ENCODE measurements at regions not wholly inside any gene's neighbourhood (a gene's known extent, or its start where the extent isn't known, plus 50 kb on each side); places are given as distances from the start of the nearest gene placed in this dataset.

DNA sequence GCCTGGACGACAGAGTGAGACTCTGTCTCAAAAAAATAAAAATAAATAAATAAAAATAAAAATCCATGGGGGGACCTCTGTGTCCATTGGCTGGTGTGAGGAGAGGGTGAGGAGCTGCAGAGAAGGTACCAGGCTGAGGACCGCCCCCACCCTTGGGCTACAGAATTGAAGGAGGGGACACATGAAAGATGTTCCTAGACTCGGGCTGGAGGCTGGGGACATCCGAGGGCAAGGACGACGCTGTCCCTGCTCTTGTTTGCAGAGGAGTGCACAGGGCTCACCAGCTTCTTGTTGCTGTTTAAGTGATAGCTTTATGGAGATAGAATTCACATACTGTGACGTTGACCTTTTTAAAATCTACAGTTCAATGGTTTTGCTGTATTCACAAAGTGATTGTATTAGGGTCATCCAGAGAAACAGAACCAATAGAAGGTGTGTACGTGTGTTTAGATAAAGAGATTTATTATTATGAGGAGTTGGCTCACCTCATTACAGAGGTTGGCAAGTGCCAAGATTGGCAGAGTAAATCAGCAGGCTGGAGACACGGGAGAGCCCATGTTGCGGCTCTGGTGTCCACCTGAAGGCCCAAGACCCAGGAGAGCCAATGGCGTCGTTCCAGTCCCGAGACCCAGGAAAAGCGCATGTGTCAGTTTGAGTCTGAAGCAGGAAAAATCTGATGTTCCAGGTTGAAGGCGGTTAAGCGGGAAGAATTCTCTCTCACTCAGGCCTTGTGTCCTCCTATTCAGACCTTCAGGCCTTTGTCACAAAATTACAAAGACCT lies 320.7 kb downstream of the SEC14L1 start:
- intact Hi-C loops (cut with micrococcal nuclease) (no loop called here), in situ Hi-C loops (cut with MboI) (no loop called here)
- CTCF ChIA-PET (ENCODE audit: low intra/inter-chr PET ratio) = no interaction called here
- Histone ChIP-seq H3K27ac (ENCODE audit: extremely low read depth, low read depth, low read length) (no peak overlapping the region), H2AFZ (ENCODE audit: low read depth, low read length) (no peak overlapping the region), H3K79me2 (ENCODE audit: control insufficient read depth, insufficient read depth, low read length) (peaks cover 72% of the 10 kb centered on the region), H3K36me3 (ENCODE audit: control insufficient read depth, insufficient read depth, low read length) (peaks cover 15% of the 10 kb centered on the region; the same call in 1 of the 3 replicates), H4K20me1 (replicated peaks; ENCODE audit: control insufficient read depth, insufficient read depth, low read length) (peaks cover 11% of the 10 kb centered on the region; the same call in 1 of the 2 replicates), H3K4me3 (no peak overlapping the region), H3K27me3 (ENCODE audit: control insufficient read depth in 2 of 2, insufficient read depth in 2 of 2, low read length in 2 of 2) (no peaks in the 10 kb centered on the region), H3K9me1 (ENCODE audit: control insufficient read depth, insufficient read depth, low read length) (no peaks in the 10 kb centered on the region), H3K9me3 (replicated peaks; ENCODE audit: control insufficient read depth, insufficient read depth, low read depth, low read length) (no peaks in the 10 kb centered on the region), H3K9ac (ENCODE audit: insufficient read depth in 1 of 2, low read depth in 2 of 2, low read length in 2 of 2) (peak overlapping the region in 1 of 2 experiments; percentile 69; a peak in 1 of 4 replicates), H3K4me1 (replicated peaks in 1 of 2; ENCODE audit: control insufficient read depth in 2 of 2, insufficient read depth in 2 of 2, low read length in 2 of 2) (peaks cover 25 to 58% of the 10 kb centered on the region in 2 experiments), H3K4me2 (ENCODE audit: insufficient read depth, low read length) (no peak overlapping the region)
- TF ChIP-seq, protein P1, sequence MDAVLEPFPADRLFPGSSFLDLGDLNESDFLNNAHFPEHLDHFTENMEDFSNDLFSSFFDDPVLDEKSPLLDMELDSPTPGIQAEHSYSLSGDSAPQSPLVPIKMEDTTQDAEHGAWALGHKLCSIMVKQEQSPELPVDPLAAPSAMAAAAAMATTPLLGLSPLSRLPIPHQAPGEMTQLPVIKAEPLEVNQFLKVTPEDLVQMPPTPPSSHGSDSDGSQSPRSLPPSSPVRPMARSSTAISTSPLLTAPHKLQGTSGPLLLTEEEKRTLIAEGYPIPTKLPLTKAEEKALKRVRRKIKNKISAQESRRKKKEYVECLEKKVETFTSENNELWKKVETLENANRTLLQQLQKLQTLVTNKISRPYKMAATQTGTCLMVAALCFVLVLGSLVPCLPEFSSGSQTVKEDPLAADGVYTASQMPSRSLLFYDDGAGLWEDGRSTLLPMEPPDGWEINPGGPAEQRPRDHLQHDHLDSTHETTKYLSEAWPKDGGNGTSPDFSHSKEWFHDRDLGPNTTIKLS (IDR thresholded peaks at IDR 0.05; ENCODE audit: borderline replicate concordance, low read depth) = no peak
- no peak for TF ChIP-seq POLR2B (IDR thresholded peaks at IDR 0.05; ENCODE audit: low read depth, partially characterized antibody)
- no peak for TF ChIP-seq ZNF408 (CRISPR knock-in tag; IDR thresholded peaks at IDR 0.05; ENCODE audit: low read depth)
- TF ChIP-seq, protein P2, sequence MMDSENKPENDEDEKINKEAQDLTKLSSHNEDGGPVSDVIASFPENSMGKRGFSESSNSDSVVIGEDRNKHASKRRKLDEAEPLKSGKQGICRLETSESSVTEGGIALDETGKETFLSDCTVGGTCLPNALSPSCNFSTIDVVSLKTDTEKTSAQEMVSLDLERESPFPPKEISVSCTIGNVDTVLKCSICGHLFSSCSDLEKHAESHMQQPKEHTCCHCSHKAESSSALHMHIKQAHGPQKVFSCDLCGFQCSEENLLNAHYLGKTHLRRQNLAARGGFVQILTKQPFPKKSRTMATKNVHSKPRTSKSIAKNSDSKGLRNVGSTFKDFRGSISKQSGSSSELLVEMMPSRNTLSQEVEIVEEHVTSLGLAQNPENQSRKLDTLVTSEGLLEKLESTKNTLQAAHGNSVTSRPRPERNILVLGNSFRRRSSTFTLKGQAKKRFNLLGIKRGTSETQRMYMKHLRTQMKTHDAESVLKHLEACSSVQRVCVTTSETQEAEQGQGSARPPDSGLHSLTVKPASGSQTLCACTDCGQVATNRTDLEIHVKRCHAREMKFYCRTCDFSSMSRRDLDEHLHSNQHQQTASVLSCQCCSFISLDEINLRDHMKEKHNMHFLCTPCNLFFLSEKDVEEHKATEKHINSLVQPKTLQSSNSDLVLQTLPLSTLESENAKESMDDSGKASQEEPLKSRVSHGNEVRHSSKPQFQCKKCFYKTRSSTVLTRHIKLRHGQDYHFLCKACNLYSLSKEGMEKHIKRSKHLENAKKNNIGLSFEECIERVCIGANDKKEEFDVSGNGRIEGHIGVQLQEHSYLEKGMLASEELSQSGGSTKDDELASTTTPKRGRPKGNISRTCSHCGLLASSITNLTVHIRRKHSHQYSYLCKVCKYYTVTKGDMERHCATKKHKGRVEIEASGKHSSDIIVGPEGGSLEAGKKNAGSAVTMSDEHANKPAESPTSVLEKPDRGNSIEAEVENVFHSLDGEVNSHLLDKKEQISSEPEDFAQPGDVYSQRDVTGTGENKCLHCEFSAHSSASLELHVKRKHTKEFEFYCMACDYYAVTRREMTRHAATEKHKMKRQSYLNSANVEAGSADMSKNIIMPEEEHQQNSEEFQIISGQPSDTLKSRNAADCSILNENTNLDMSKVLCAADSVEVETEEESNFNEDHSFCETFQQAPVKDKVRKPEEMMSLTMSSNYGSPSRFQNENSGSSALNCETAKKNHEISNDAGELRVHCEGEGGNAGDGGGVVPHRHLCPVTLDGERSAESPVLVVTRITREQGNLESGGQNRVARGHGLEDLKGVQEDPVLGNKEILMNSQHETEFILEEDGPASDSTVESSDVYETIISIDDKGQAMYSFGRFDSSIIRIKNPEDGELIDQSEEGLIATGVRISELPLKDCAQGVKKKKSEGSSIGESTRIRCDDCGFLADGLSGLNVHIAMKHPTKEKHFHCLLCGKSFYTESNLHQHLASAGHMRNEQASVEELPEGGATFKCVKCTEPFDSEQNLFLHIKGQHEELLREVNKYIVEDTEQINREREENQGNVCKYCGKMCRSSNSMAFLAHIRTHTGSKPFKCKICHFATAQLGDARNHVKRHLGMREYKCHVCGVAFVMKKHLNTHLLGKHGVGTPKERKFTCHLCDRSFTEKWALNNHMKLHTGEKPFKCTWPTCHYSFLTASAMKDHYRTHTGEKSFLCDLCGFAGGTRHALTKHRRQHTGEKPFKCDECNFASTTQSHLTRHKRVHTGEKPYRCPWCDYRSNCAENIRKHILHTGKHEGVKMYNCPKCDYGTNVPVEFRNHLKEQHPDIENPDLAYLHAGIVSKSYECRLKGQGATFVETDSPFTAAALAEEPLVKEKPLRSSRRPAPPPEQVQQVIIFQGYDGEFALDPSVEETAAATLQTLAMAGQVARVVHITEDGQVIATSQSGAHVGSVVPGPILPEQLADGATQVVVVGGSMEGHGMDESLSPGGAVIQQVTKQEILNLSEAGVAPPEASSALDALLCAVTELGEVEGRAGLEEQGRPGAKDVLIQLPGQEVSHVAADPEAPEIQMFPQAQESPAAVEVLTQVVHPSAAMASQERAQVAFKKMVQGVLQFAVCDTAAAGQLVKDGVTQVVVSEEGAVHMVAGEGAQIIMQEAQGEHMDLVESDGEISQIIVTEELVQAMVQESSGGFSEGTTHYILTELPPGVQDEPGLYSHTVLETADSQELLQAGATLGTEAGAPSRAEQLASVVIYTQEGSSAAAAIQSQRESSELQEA (IDR thresholded peaks at IDR 0.05; ENCODE audit: low read depth) = no peak
- TF ChIP-seq, protein P3, sequence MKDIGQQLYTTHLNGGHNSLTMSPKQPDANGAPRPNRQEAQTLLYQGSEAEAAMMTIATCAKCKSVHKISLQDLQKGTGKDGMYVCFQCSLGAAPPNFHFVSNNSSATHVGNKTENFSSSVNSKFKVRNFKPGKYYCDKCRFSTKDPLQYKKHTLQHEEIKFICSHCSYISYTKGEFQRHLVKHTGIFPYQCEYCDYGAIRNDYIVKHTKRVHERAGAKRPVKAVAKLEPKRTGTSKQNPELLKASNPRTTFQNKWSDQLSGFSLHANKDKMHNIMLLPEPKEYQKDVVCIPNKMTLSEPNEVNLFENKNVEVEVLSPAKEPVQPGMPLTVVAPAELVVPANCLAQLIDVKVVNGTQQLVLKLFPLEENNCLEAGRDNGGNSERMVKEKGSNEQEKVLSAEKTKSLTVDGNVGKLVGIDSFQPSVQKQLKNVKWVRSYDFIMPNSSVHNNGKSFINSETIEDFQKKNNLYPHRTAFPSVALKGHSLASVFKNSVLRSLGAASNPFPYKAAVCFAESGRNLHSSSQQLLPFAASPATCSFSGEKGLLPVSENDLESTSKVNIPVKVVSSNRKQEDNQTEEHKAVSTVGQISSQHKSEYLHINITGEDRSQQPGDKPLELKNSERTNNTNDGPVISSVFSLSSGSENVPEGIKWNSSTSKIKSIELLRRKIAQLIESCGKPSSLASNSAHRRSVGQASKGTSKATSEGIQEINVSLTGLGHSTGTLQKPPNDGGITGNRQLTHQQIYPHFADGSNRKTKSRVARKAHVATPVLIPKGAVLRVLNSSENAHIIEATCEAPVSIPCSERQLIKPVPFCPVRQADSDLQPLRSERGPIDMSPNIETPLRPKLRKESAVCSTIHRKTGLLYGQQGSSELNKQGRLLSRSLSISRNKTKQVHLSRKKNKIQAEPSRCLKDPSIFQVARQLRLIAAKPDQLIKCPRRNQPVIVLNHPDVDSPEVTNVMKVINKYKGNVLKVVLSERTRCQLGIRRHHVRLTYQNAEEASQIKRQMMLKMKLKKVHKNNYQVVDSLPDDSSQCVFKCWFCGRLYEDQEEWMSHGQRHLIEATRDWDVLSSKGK (CRISPR knock-in tag; IDR thresholded peaks at IDR 0.05) = no peak
- 0 out of 2 replicates have a peak, but pooled peaks have one; percentile 4 for TF ChIP-seq ADNP (tag; IDR thresholded peaks at IDR 0.05)
- no peak for TF ChIP-seq MYC (IDR thresholded peaks at IDR 0.05; ENCODE audit: low read depth, low read length)
- TF ChIP-seq MYC (CRISPR knock-in tag; IDR thresholded peaks at IDR 0.05; ENCODE audit: borderline replicate concordance, low read depth) = no peak
- 87% methylated on average over 16 of the region's 16 CpGs for WGBS (ENCODE audit: insufficient coverage, low coverage, missing lambda C conversion rate)
- no peak for ATAC-seq
- no TSS peak for BruUV-seq (replicated peaks)
- DNase-seq (ENCODE audit: extremely low read depth in 1 of 4, low spot score in 3 of 4) = no peak
- peak; percentile 51 for FAIRE-seq
- POLR2A ChIA-PET = interaction anchor here (0.6 kb wide), 1 partner anchor 186 kb away, joined by 3 read pairs; no protein-coding TSS in a partner anchor
